ENCODE measurements at regions not wholly inside any gene's neighbourhood (a gene's known extent, or its start where the extent isn't known, plus 50 kb on each side); places are given as distances from the start of the nearest gene placed in this dataset.

DNA sequence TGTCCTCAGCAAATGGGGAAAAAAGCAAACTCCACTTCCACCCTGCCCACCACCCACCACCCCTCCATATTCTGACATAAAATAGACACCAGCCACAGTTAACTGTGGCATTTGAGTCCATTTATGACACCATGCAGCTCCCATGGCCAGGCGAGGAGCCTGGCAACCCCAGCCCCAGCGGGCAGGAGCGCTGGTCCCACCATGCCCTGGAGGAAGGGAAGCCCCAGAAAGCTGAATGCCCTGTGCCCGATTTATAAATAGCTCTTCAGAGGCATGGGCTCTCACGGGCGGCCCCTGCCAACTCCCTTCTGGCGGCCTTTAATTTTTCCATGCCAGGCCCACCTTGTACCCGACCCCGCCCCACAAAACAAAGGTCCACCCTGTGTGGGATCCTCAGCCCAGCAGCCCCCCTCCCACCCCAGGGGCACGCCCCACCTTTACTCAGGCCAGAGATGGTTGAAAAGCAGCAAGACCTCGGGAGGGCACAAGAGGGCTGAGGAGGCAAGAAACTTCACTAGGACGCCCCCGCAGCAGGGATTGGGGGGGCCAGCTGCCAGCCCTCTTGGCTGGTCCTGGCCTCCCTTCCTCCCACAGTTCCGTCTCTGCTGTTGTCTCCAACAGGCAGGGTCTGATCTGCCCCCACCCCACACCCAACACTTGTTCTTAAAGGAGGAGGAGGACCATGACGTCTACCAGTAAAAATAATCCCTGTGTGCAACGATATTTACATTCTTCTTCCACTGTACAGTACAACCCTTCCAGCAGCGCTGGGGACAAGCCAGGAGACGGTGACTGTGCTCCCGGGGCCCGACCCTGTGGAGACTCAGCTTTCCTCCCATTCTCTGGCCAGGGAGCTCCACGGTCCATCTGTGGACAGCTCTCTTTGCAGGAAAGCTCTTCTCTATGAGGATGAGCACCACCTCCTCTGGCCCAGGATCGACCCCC lies 115.6 kb upstream of the CDYL start:
- TF ChIP-seq FOXM1 (IDR thresholded peaks at IDR 0.05; ENCODE audit: borderline replicate concordance, low read depth), result no peak
- no peak for TF ChIP-seq EGR1 (IDR thresholded peaks at IDR 0.05)
- TF ChIP-seq, protein P1, sequence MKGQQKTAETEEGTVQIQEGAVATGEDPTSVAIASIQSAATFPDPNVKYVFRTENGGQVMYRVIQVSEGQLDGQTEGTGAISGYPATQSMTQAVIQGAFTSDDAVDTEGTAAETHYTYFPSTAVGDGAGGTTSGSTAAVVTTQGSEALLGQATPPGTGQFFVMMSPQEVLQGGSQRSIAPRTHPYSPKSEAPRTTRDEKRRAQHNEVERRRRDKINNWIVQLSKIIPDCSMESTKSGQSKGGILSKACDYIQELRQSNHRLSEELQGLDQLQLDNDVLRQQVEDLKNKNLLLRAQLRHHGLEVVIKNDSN (IDR thresholded peaks at IDR 0.05), result no peak
- no peak for TF ChIP-seq ZBTB7A (IDR thresholded peaks at IDR 0.05; ENCODE audit: low read depth)
- no peak for TF ChIP-seq CREB1 (IDR thresholded peaks at IDR 0.05; ENCODE audit: low read depth)
- no peak for TF ChIP-seq TEAD4 (IDR thresholded peaks at IDR 0.05)
- TF ChIP-seq MAX (IDR thresholded peaks at IDR 0.05), result no peak
- no peak for TF ChIP-seq YY1 (IDR thresholded peaks at IDR 0.05; ENCODE audit: low read depth)
- TF ChIP-seq NFIC (IDR thresholded peaks at IDR 0.05), result no peak
- no peak for TF ChIP-seq CEBPB (IDR thresholded peaks at IDR 0.05)
- no peak for TF ChIP-seq EP300 (IDR thresholded peaks at IDR 0.05; ENCODE audit: borderline replicate concordance)
- no peak for TF ChIP-seq RAD21 (IDR thresholded peaks at IDR 0.05; ENCODE audit: low read depth)
- no peak for TF ChIP-seq REST (IDR thresholded peaks at IDR 0.05; ENCODE audit: low read depth)
- no peak for TF ChIP-seq TAF1 (IDR thresholded peaks at IDR 0.05; ENCODE audit: low read depth)
- no peak for TF ChIP-seq TCF12 (IDR thresholded peaks at IDR 0.05; ENCODE audit: low read depth)

GRCh38 chr6:4658486-4658885 lies 117.7 kb upstream of the CDYL start:
- no peak for TF ChIP-seq FOXM1 (IDR thresholded peaks at IDR 0.05; ENCODE audit: borderline replicate concordance, low read depth)
- TF ChIP-seq YY1 (IDR thresholded peaks at IDR 0.05; ENCODE audit: low read depth), result no peak
- no peak for TF ChIP-seq TEAD4 (IDR thresholded peaks at IDR 0.05)
- no peak for TF ChIP-seq CREB1 (IDR thresholded peaks at IDR 0.05; ENCODE audit: low read depth)
- no peak for TF ChIP-seq EGR1 (IDR thresholded peaks at IDR 0.05)
- TF ChIP-seq RAD21 (IDR thresholded peaks at IDR 0.05; ENCODE audit: low read depth), result no peak
- TF ChIP-seq TAF1 (IDR thresholded peaks at IDR 0.05; ENCODE audit: low read depth), result no peak
- no peak for TF ChIP-seq EP300 (IDR thresholded peaks at IDR 0.05; ENCODE audit: borderline replicate concordance)
- no peak for TF ChIP-seq TCF12 (IDR thresholded peaks at IDR 0.05; ENCODE audit: low read depth)

DNA sequence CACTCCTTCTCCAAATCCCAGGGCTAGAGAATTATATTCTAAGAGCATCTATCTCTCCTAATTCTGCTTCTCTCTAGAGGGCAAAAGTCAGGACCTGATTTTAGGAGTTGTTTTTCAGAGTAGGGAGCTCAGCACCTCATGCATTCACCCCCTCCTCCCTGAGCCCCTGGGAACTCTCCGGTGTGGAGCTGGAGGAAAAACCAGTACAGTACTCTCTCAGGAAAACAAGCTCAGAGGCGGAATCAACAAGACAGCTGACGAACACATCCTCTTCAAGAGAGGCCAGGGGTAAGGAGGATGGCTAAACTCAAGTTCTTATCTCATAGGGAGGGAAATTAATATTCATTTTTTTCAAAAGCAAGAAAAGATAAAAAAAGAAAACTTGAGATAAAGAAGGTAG lies 120.1 kb upstream of the CDYL start:
- no peak for TF ChIP-seq ZBTB7A (IDR thresholded peaks at IDR 0.05; ENCODE audit: low read depth)
- no peak for TF ChIP-seq FOXM1 (IDR thresholded peaks at IDR 0.05; ENCODE audit: borderline replicate concordance, low read depth)
- TF ChIP-seq EP300 (IDR thresholded peaks at IDR 0.05; ENCODE audit: borderline replicate concordance), result no peak
- no peak for TF ChIP-seq YY1 (IDR thresholded peaks at IDR 0.05; ENCODE audit: low read depth)
- no peak for TF ChIP-seq MAX (IDR thresholded peaks at IDR 0.05)
- no peak for TF ChIP-seq RAD21 (IDR thresholded peaks at IDR 0.05; ENCODE audit: low read depth)
- no peak for TF ChIP-seq EGR1 (IDR thresholded peaks at IDR 0.05)
- no peak for TF ChIP-seq CEBPB (IDR thresholded peaks at IDR 0.05)
- no peak for TF ChIP-seq NFIC (IDR thresholded peaks at IDR 0.05)
- no peak for TF ChIP-seq TAF1 (IDR thresholded peaks at IDR 0.05; ENCODE audit: low read depth)
- no peak for TF ChIP-seq REST (IDR thresholded peaks at IDR 0.05; ENCODE audit: low read depth)
- TF ChIP-seq TEAD4 (IDR thresholded peaks at IDR 0.05), result no peak
- TF ChIP-seq, protein P1 (IDR thresholded peaks at IDR 0.05), result no peak

DNA sequence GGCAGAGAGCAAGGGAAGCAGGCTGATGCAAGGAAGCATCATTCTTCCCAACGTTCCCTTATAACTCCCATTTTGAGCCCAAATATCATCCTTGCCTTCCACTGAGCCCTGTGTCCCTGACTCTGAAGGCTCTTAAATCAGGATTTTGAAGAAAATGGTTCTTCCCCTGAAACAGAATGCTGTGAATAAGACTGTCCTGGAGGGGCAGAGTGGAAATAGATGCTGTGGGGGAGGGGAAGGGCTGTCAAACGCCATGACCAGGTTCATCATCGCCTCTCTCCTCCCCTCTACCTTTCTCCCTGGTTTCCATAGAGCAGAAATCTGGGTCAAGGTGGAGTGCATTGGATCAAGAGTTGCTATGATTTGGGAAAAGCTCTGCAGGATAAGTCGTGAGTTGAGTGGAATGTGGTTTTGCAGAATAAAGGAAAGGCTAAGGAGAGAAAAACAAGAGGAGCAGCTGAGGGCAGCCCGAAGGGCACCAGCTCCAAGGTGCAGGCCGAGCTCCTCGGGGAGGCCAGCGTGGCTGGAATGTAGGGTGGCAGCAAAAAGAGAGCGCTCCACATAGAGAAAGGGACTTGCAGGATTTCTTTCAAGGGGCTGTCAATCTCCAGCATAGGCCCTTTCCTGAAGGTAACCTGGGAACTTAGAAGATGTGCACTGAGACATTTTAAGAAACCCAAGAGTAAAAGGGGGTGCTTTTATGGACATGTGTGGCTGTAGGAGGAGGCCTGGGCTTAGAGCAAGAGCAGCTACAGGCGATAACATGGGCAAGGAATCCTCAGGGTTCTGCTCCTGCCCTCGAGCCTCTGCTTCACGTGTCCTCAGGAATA lies 120.8 kb upstream of the CDYL start:
- TF ChIP-seq TAF1 (IDR thresholded peaks at IDR 0.05; ENCODE audit: low read depth) (no peak), CREB1 (IDR thresholded peaks at IDR 0.05; ENCODE audit: low read depth) (no peak), RAD21 (IDR thresholded peaks at IDR 0.05; ENCODE audit: low read depth) (no peak), ZBTB7A (IDR thresholded peaks at IDR 0.05; ENCODE audit: low read depth) (no peak), YY1 (IDR thresholded peaks at IDR 0.05; ENCODE audit: low read depth) (no peak), MAX (IDR thresholded peaks at IDR 0.05) (no peak), TCF12 (IDR thresholded peaks at IDR 0.05; ENCODE audit: low read depth) (no peak), EGR1 (IDR thresholded peaks at IDR 0.05) (no peak)
